CD14-positive monocyte (primary cell): ENCODE measurements at regions not wholly inside any gene's neighbourhood (a gene's known extent, or its start where the extent isn't known, plus 50 kb on each side); places are given as distances from the start of the nearest gene placed in this dataset.

Source experiments
- DNase-seq, 3 donors: peaks; one replicate each; pipeline ENCODE4 v3.0.0-alpha.2; 2011 to 2022
- H2AFZ ChIP-seq: 2 replicates; pipeline ENCODE4 v1.6.0; 2012; ENCODE audit warnings: mild to moderate bottlenecking, low read depth, low read length, inconsistent platforms; ENCODE audit not compliant: insufficient read depth, poor library complexity, severe bottlenecking
- H3K27ac ChIP-seq, 2 donors: 1 replicate in 1 of 2; 2 replicates in 1 of 2; pipeline ENCODE4 v1.5.1; 2012 to 2013; ENCODE audit warnings: low read length in 2 of 2, control low read depth in 1 of 2, inconsistent platforms in 1 of 2, low read depth in 1 of 2, mild to moderate bottlenecking in 1 of 2
- H3K27me3 ChIP-seq, 2 donors: one replicate each; pipeline versions ENCODE4 v1.6.0 to v1.6.1; 2011 to 2013; ENCODE audit warnings: low read length in 2 of 2; ENCODE audit not compliant: control insufficient read depth in 2 of 2, insufficient read depth in 2 of 2
- H3K36me3 ChIP-seq, 2 donors: replicated peaks in 1 of 2; 1 replicate in 1 of 2; 2 replicates in 1 of 2; pipeline versions ENCODE4 v1.5.1 to v1.6.1; 2012 to 2013; ENCODE audit warnings: low read length in 2 of 2, control low read depth in 1 of 2, inconsistent platforms in 1 of 2, mild to moderate bottlenecking in 1 of 2; ENCODE audit not compliant: insufficient read depth in 2 of 2, control insufficient read depth in 1 of 2
- H3K4me1 ChIP-seq, 2 donors: 1 replicate in 1 of 2; 2 replicates in 1 of 2; pipeline versions ENCODE4 v1.5.1 to v1.6.1; 2012 to 2013; ENCODE audit warnings: low read length in 2 of 2, control low read depth in 1 of 2, inconsistent platforms in 1 of 2, mild to moderate bottlenecking in 1 of 2, moderate library complexity in 1 of 2; ENCODE audit not compliant: insufficient read depth in 2 of 2, control insufficient read depth in 1 of 2
- H3K4me2 ChIP-seq: replicated peaks from 2 replicates; pipeline ENCODE3; 2012; ENCODE audit warnings: low read length, moderate library complexity, mild to moderate bottlenecking; ENCODE audit not compliant: poor library complexity, severe bottlenecking; ENCODE audit errors: extremely low read depth
- H3K4me3 ChIP-seq, 3 experiments: fragments of 200-600 bp in 1 of 3; sonication (generic) in 1 of 3; replicated peaks in 1 of 3; 1 replicate in 2 of 3; 2 replicates in 1 of 3; pipeline ENCODE4 v1.5.1; 2011 to 2013; ENCODE audit warnings: low read length in 3 of 3, mild to moderate bottlenecking in 3 of 3, control low read depth in 2 of 3, low read depth in 2 of 3, inconsistent platforms in 1 of 3, moderate library complexity in 1 of 3
- H3K79me2 ChIP-seq: 2 replicates; pipeline ENCODE4 v1.6.0; 2012; ENCODE audit warnings: mild to moderate bottlenecking, control low read depth, inconsistent platforms, low read length, moderate library complexity; ENCODE audit not compliant: insufficient read depth
- H3K9ac ChIP-seq: 2 replicates; pipeline ENCODE4 v1.6.0; 2017; ENCODE audit warnings: low read length, mild to moderate bottlenecking; ENCODE audit not compliant: insufficient read depth, poor library complexity, severe bottlenecking
- H3K9me3 ChIP-seq, 2 donors: replicated peaks in 1 of 2; 1 replicate in 1 of 2; 2 replicates in 1 of 2; pipeline versions ENCODE4 v1.5.1 to v1.6.1; 2012 to 2013; ENCODE audit warnings: low read length in 2 of 2, control low read depth in 1 of 2; ENCODE audit not compliant: control insufficient read depth in 1 of 2, insufficient read depth in 1 of 2
- H4K20me1 ChIP-seq: 2 replicates; pipeline ENCODE4 v1.6.0; 2012; ENCODE audit warnings: mild to moderate bottlenecking, low read length, control low read depth, moderate library complexity; ENCODE audit not compliant: insufficient read depth
- H3K27ac Mint-ChIP-seq, 7 donors: one replicate each; pipeline ENCODE4 v1.8.0; 2020; ENCODE audit warnings: mild to moderate bottlenecking in 7 of 7, mixed read lengths in 7 of 7, moderate library complexity in 6 of 7, inconsistent platforms in 2 of 7
- H3K27me3 Mint-ChIP-seq, 3 donors: one replicate each; pipeline ENCODE4 v1.8.0; 2021 to 2022; ENCODE audit warnings: low read depth in 3 of 3, mild to moderate bottlenecking in 3 of 3, mixed read lengths in 3 of 3, moderate library complexity in 3 of 3, inconsistent platforms in 1 of 3
- H3K36me3 Mint-ChIP-seq, 2 donors: one replicate each; pipeline ENCODE4 v1.8.0; 2020; ENCODE audit warnings: mixed read lengths in 2 of 2, inconsistent platforms in 1 of 2, mild to moderate bottlenecking in 1 of 2
- H3K4me1 Mint-ChIP-seq: one replicate; pipeline ENCODE4 v1.8.0; 2020; ENCODE audit warnings: mild to moderate bottlenecking, mixed read lengths
- H3K4me3 Mint-ChIP-seq, 2 donors: one replicate each; pipeline ENCODE4 v1.8.0; 2020; ENCODE audit warnings: mild to moderate bottlenecking in 2 of 2, mixed read lengths in 2 of 2, moderate library complexity in 1 of 2
- H3K9me3 Mint-ChIP-seq, 7 donors: one replicate each; pipeline ENCODE4 v1.8.0; 2020 to 2022; ENCODE audit warnings: mixed read lengths in 7 of 7, mild to moderate bottlenecking in 6 of 7, moderate library complexity in 6 of 7, inconsistent platforms in 2 of 7
- CTCF ChIP-seq: fragments of 200-600 bp; IDR thresholded peaks from one replicate; pipeline ENCODE4 v1.8.0; 2022; ENCODE audit warnings: antibody characterized with exemption, mild to moderate bottlenecking
- WGBS: methylation state at CpG from one replicate; pipeline ENCODE4 v1.1.5; 2013; ENCODE audit warnings: missing lambda C conversion rate; ENCODE audit not compliant: insufficient coverage; 5-methylcytosine and 5-hydroxymethylcytosine counted together
- intact Hi-C, 2 donors: fragments of 100-400 bp; cut with micrococcal nuclease; formaldehyde crosslinking; loops; one replicate each; pipeline versions ENCODE4 v1.15.0 to v1.15.1; 2023

- 85% methylated on average over 20 of the region's 25 CpGs for WGBS
- Mint-ChIP-seq H3K4me3 (peak overlapping the region in 1 of 2 donors; percentile 37), H3K27ac (no peak overlapping the region), H3K4me1 (no peaks in the 10 kb centered on the region), H3K9me3 (peaks cover 0 to 5% (median 3%) of the 10 kb centered on the region in 7 donors), H3K36me3 (peaks cover 0 to 2% of the 10 kb centered on the region in 2 donors), H3K27me3 (peaks cover 18 to 36% (median 23%) of the 10 kb centered on the region in 3 donors)
- H2AFZ ChIP-seq = no peak overlapping the region
- no peaks in the 10 kb centered on the region for H3K79me2 ChIP-seq
- H3K27ac ChIP-seq = no peak overlapping the region
- TF ChIP-seq CTCF = no peak
- intact Hi-C loops = loop anchor here in 1 of 2 donors (10.0 kb wide), 1 partner anchor 674 kb away; the partner anchor contains the start of genes HAUS3 and POLN
- no peak overlapping the region for H3K4me2 ChIP-seq
- H3K4me3 ChIP-seq = no peak overlapping the region
- H3K27me3 ChIP-seq = peaks cover 0 to 6% of the 10 kb centered on the region in 2 donors
- H3K4me1 ChIP-seq = no peaks in the 10 kb centered on the region
- H4K20me1 ChIP-seq = peaks cover 3% of the 10 kb centered on the region
- no peak for DNase-seq
- H3K9ac ChIP-seq = no peak overlapping the region
- no peaks in the 10 kb centered on the region for H3K9me3 ChIP-seq
- no peaks in the 10 kb centered on the region for H3K36me3 ChIP-seq
Measured at GRCh38 chr4:1570291-1571164, 113.6 kb downstream of the FAM53A start.

- WGBS = 79% methylated on average over 16 of the region's 20 CpGs
- TF ChIP-seq CTCF = no peak
- Histone ChIP-seq H3K27ac (no peak overlapping the region), H3K36me3 (no peaks in the 10 kb centered on the region), H3K9ac (no peak overlapping the region), H3K9me3 (no peaks in the 10 kb centered on the region), H3K4me2 (no peak overlapping the region), H4K20me1 (peaks cover 3% of the 10 kb centered on the region), H3K4me3 (no peak overlapping the region), H3K79me2 (no peaks in the 10 kb centered on the region), H2AFZ (no peak overlapping the region), H3K27me3 (peaks cover 0 to 6% of the 10 kb centered on the region in 2 donors), H3K4me1 (no peaks in the 10 kb centered on the region)
- no peaks in the 10 kb centered on the region for H3K4me1 Mint-ChIP-seq
- intact Hi-C loops = loop anchor here in 1 of 2 donors (10.0 kb wide), 1 partner anchor 675 kb away; the partner anchor contains the start of genes HAUS3 and POLN
- peaks cover 0 to 5% (median 3%) of the 10 kb centered on the region in 7 donors for H3K9me3 Mint-ChIP-seq
- no peak overlapping the region for H3K4me3 Mint-ChIP-seq
- DNase-seq = no peak
- H3K27ac Mint-ChIP-seq = no peak overlapping the region
- H3K27me3 Mint-ChIP-seq = peaks cover 18 to 41% (median 24%) of the 10 kb centered on the region in 3 donors
- peaks cover 0 to 2% of the 10 kb centered on the region in 2 donors for H3K36me3 Mint-ChIP-seq
Measured at GRCh38 chr4:1569461-1570151, 114.5 kb downstream of the FAM53A start.
